ENCODE measurements at regions not wholly inside any gene's neighbourhood (a gene's known extent, or its start where the extent isn't known, plus 50 kb on each side); places are given as distances from the start of the nearest gene placed in this dataset.

- TF ChIP-seq GATA2 (IDR thresholded peaks at IDR 0.05; ENCODE audit: low read depth, low read length) = no peak
Measured at GRCh38 chr13:30850867-30851211, 55.2 kb upstream of the MEDAG start.

GRCh38 chr13:30851697-30852096, 54.4 kb upstream of the MEDAG start:
- TF ChIP-seq GATA3 (IDR thresholded peaks at IDR 0.05; ENCODE audit: low read depth, low read length) (no peak), GATA2 (IDR thresholded peaks at IDR 0.05; ENCODE audit: low read depth, low read length) (no peak)

GRCh38 chr13:30855569-30855968, 50.5 kb upstream of the MEDAG start:
- no peak for TF ChIP-seq GATA3 (IDR thresholded peaks at IDR 0.05; ENCODE audit: low read depth, low read length)
- no peak for TF ChIP-seq GATA2 (IDR thresholded peaks at IDR 0.05; ENCODE audit: low read depth, low read length)

GRCh38 chr13:30856005-30856790, 49.9 kb upstream of the MEDAG start:
- no peak for TF ChIP-seq GATA3 (IDR thresholded peaks at IDR 0.05; ENCODE audit: low read depth, low read length)
- TF ChIP-seq GATA2 (IDR thresholded peaks at IDR 0.05; ENCODE audit: low read depth, low read length) = 0 out of 2 replicates have a peak, but pooled peaks have one; percentile 38
